Peyer's patch (tissue), 4 donors: ENCODE measurements at regions not wholly inside any gene's neighbourhood (a gene's known extent, or its start where the extent isn't known, plus 50 kb on each side); places are given as distances from the start of the nearest gene placed in this dataset.
"Not testable (repeated sequence)": the region's sequence is repeated elsewhere in the genome, so short reads cannot be mapped to it uniquely, and the experiment has no call there.

Source experiments
- DNase-seq, 3 donors: peaks; one replicate each; pipeline ENCODE4 v3.0.0-alpha.2; 2017 to 2019
- H3K27ac ChIP-seq, 4 donors: fragments of 200-600 bp; sonication (generic); one replicate each; pipeline ENCODE4 v1.5.1; 2016 to 2019
- H3K27me3 ChIP-seq, 2 donors: fragments of 200-600 bp; sonication (generic); one replicate each; pipeline ENCODE4 v1.5.1; 2019
- H3K36me3 ChIP-seq, 3 donors: fragments of 200-600 bp; sonication (generic); one replicate each; pipeline ENCODE4 v1.5.1; 2016 to 2019
- H3K4me1 ChIP-seq, 4 donors: fragments of 200-600 bp; sonication (generic); one replicate each; pipeline ENCODE4 v1.5.1; 2016 to 2019
- H3K4me3 ChIP-seq, 4 donors: fragments of 200-600 bp; sonication (generic); 1 replicate in 3 of 4; 2 replicates in 1 of 4; pipeline ENCODE4 v1.5.1; 2016 to 2019; ENCODE audit warnings: mild to moderate bottlenecking in 1 of 4
- H3K9me3 ChIP-seq, 4 donors: fragments of 200-600 bp; sonication (generic); one replicate each; pipeline ENCODE4 v1.5.1; 2016 to 2019; ENCODE audit warnings: mild to moderate bottlenecking in 1 of 4
- CTCF ChIP-seq, 6 experiments: fragments of 450-650 bp in 4 of 6; fragments of 200-600 bp in 2 of 6; sonication (generic) in 1 of 6; IDR thresholded peaks; one replicate each; pipeline ENCODE4 v1.5.1; 2017 to 2019; ENCODE audit warnings: antibody characterized with exemption in 6 of 6, mild to moderate bottlenecking in 3 of 6, moderate library complexity in 1 of 6
- POLR2A ChIP-seq, 2 donors: fragments of 450-650 bp; IDR thresholded peaks; one replicate each; pipeline ENCODE4 v1.5.1; 2017; ENCODE audit warnings: antibody characterized with exemption in 2 of 2, mild to moderate bottlenecking in 2 of 2, moderate library complexity in 2 of 2

- no peak overlapping the region for H3K27ac ChIP-seq
- no peak overlapping the region for H3K4me3 ChIP-seq
- TF ChIP-seq POLR2A (IDR thresholded peaks at IDR 0.05) (no peak), CTCF (IDR thresholded peaks at IDR 0.05) (no peak)
- DNase-seq, result no peak
- no peaks in the 10 kb centered on the region for H3K9me3 ChIP-seq
- no peaks in the 10 kb centered on the region for H3K4me1 ChIP-seq
- no peaks in the 10 kb centered on the region for H3K27me3 ChIP-seq
- no peaks in the 10 kb centered on the region for H3K36me3 ChIP-seq
These were observed 854.6 kb downstream of the TRIML1 start for GRCh38 chr4:188993871-188994270.

- no peak for TF ChIP-seq POLR2A (IDR thresholded peaks at IDR 0.05)
- TF ChIP-seq CTCF (IDR thresholded peaks at IDR 0.05), result no peak
- Histone ChIP-seq H3K36me3 (no peaks in the 10 kb centered on the region), H3K9me3 (peaks cover 0 to 4% (median 0%) of the 10 kb centered on the region in 4 donors), H3K4me3 (no peak overlapping the region), H3K27me3 (no peaks in the 10 kb centered on the region), H3K4me1 (no peaks in the 10 kb centered on the region), H3K27ac (no peak overlapping the region)
- no peak for DNase-seq
These were observed 862.2 kb downstream of the TRIML1 start for GRCh38 chr4:189001283-189001970.

GRCh38 chr4:189001971-189002450 lies 862.8 kb downstream of the TRIML1 start:
- no peak overlapping the region for H3K4me3 ChIP-seq
- no peak for DNase-seq
- no peaks in the 10 kb centered on the region for H3K4me1 ChIP-seq
- H3K36me3 ChIP-seq, result no peaks in the 10 kb centered on the region
- TF ChIP-seq CTCF (IDR thresholded peaks at IDR 0.05), result no peak
- TF ChIP-seq POLR2A (IDR thresholded peaks at IDR 0.05), result no peak
- H3K27ac ChIP-seq, result no peak overlapping the region
- H3K9me3 ChIP-seq, result peaks cover 0 to 4% (median 0%) of the 10 kb centered on the region in 4 donors
- no peaks in the 10 kb centered on the region for H3K27me3 ChIP-seq

- no peak overlapping the region for H3K27ac ChIP-seq
- DNase-seq, result no peak
- H3K9me3 ChIP-seq, result peaks cover 0 to 4% (median 0%) of the 10 kb centered on the region in 4 donors
- no peaks in the 10 kb centered on the region for H3K36me3 ChIP-seq
- TF ChIP-seq CTCF (IDR thresholded peaks at IDR 0.05), result no peak
- no peak for TF ChIP-seq POLR2A (IDR thresholded peaks at IDR 0.05)
- H3K27me3 ChIP-seq, result no peaks in the 10 kb centered on the region
- H3K4me3 ChIP-seq, result no peak overlapping the region
- no peaks in the 10 kb centered on the region for H3K4me1 ChIP-seq
These were observed 863.2 kb downstream of the TRIML1 start for GRCh38 chr4:189002475-189002874.

- H3K36me3 ChIP-seq, H3K9me3 ChIP-seq, DNase-seq, H3K4me1 ChIP-seq, H3K4me3 ChIP-seq, H3K27me3 ChIP-seq, H3K27ac ChIP-seq: not testable (repeated sequence)
These were observed 871.4 kb downstream of the TRIML1 start for GRCh38 chr4:189010452-189011217.

- no peak for DNase-seq
- TF ChIP-seq POLR2A (IDR thresholded peaks at IDR 0.05), result no peak
- TF ChIP-seq CTCF (IDR thresholded peaks at IDR 0.05), result no peak
- H3K27ac ChIP-seq, result no peak overlapping the region
These were observed 882.6 kb downstream of the TRIML1 start for GRCh38 chr4:189021831-189022230.

More at GRCh38 chr4:189021831-189022230, 882.6 kb downstream of the TRIML1 start:
- H3K36me3 ChIP-seq, result no peaks in the 10 kb centered on the region
- H3K27me3 ChIP-seq, result no peaks in the 10 kb centered on the region
- H3K4me3 ChIP-seq, result no peak overlapping the region
- no peaks in the 10 kb centered on the region for H3K9me3 ChIP-seq
- no peaks in the 10 kb centered on the region for H3K4me1 ChIP-seq
